C4-2B (cell line): ENCODE measurements at regions not wholly inside any gene's neighbourhood (a gene's known extent, or its start where the extent isn't known, plus 50 kb on each side); places are given as distances from the start of the nearest gene placed in this dataset.

Experiments used
- H3K27ac ChIP-seq: fragments of 450-650 bp; 2 replicates; pipeline ENCODE4 v1.5.1; 2017
- CTCF ChIP-seq: fragments of 450-650 bp; conservative IDR thresholded peaks from 2 replicates; pipeline ENCODE4 v1.5.1; 2017; ENCODE audit warnings: mild to moderate bottlenecking
- ZFX ChIP-seq: fragments of 450-650 bp; IDR thresholded peaks from 2 replicates; pipeline ENCODE4 v1.6.1; 2017

DNA sequence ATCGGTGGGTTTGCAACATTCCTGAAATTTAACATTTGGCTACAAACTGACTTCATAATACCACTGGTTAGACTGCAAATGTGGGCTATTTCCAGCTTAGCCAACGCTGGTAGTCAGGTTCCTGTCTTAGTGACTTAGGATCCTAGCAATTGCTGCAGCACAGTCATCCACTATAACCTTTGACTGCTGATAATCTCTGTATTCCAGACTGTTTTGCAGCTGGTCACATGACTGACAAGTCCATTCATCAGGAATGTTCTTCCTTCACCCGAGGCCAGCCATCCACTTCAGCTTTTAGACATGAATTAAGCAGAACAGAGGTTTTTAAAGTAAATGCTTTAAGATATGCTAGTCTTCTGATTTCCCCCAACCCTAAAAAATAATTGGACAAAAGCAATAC is 425.9 kb upstream of the MPDZ start:
- no peak overlapping the region for H3K27ac ChIP-seq
- no peak for TF ChIP-seq ZFX
- TF ChIP-seq CTCF: no peak

GRCh38 chr9:13690595-13690994 is 411.1 kb upstream of the MPDZ start:
- TF ChIP-seq CTCF (no peak), ZFX (no peak)
- H3K27ac ChIP-seq: no peak overlapping the region

GRCh38 chr9:13689925-13690324 is 410.4 kb upstream of the MPDZ start:
- H3K27ac ChIP-seq: no peak overlapping the region
- TF ChIP-seq CTCF (no peak), ZFX (no peak)

DNA sequence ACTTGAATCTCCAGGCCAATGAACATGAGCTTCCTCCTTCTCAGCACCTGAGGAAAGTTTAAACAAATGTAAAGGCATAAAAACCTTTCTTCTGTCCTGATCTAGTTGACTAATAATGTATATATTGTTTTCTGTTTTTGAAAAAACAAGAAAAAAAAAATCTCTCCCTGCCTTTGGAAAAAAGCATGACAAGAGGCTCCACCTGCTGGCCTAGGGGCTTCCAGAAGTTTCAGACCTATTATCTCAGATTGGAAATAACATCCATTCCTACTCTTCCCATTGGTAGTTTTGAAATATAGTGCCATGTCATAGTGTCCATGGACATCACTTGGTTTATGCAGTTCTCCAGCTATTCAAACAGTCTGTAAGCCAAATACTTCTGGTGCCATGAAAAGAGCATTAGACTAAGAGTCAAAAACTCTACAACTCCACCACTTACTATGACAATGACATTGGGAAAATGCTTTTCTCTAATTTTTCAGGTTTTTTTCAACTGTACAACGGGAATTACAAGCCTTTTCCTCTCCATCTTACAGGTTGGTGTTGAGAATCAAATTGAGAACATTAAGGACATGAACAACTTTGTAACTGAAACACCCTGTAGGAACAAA is 409.6 kb upstream of the MPDZ start:
- H3K27ac ChIP-seq: no peak overlapping the region
- TF ChIP-seq CTCF: peak; percentile 82
- no peak for TF ChIP-seq ZFX

DNA sequence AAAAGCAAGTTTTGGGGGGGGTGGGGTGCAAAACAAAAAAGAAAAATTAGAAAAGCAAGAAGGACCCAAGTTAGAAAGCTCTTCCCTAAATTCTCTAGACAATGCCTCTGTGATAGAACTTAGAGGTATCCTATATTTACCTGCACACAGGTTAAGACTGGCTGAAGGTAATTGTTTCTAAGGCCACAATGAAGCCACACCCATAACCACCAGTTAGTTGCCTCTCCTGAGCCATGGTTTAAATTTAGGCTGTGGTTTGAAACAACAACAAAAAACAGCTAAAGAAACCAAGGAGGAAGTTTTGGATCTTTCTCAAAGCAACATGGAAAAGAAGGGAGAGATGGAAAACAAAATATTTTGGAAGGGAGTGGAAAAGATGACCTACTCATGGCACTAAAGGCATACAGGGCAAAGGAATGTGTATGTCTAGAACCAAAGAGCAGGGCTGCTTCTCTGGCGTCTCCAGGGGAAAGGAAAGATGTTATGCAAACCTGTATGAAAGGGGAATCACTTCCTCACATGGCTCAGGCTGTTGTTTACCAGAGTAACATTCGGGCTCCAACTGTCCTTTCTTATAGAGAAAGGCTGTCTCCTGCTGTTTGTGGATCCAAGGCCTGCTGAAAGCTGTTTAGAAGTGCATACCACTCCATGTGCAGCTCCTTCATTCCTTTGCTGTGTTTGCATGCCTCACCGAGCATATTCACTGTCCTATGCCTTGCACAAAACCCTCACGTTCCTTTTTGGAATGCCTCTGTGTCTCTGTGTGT is 408.9 kb upstream of the MPDZ start:
- TF ChIP-seq ZFX (no peak), CTCF (no peak)
- no peak overlapping the region for H3K27ac ChIP-seq

GRCh38 chr9:13684656-13685055 is 405.2 kb upstream of the MPDZ start:
- no peak for TF ChIP-seq ZFX
- TF ChIP-seq CTCF: no peak
- H3K27ac ChIP-seq: no peak overlapping the region

GRCh38 chr9:13677801-13678200 is 398.3 kb upstream of the MPDZ start:
- no peak overlapping the region for H3K27ac ChIP-seq
- TF ChIP-seq CTCF (no peak), ZFX (no peak)
